ENCODE measurements at regions not wholly inside any gene's neighbourhood (a gene's known extent, or its start where the extent isn't known, plus 50 kb on each side); places are given as distances from the start of the nearest gene placed in this dataset.

DNA sequence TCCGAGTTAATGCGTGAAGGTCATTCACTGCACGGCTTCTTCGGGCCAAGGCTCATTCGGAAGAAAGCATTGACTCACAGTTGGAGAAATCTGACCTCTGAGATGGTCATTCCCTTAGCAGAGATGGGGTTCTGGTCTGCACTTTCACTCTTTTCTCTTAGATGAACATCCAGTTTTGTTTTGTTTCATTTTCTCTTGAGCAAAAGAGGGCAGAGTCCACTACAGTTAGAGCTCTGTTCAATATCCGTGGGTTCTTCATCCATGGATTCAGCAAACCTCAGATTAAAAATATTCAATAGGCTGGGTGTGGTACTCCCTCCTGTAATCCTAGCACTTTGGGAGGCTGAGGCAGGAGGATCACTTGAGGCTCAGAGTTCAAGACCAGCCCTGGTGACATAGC, 57.4 kb upstream of the SIPA1L2 start:
- H3K4ac ChIP-seq (replicated peaks; ENCODE audit: insufficient read length, low read depth, low read length) = no peak overlapping the region
- no peak overlapping the region for H3K14ac ChIP-seq (ENCODE audit: insufficient read length)
- ChIA-PET CTCF (ENCODE audit: partially characterized antibody) (interaction anchor here (1.0 to 2.3 kb wide), 2 partner anchors 75 to 193 kb away, joined by 3 to 4 read pairs; no protein-coding TSS in a partner anchor), POLR2A (ENCODE audit: partially characterized antibody) (no interaction called here)
- H3K23ac ChIP-seq (ENCODE audit: insufficient read length) = no peak overlapping the region
- FAIRE-seq (no peak), DNase-seq (ENCODE audit: low read depth in 1 of 2, low spot score in 2 of 2) (no peak)
- H2AFZ ChIP-seq (ENCODE audit: low read length) = no peak overlapping the region
- H3K79me2 ChIP-seq (ENCODE audit: control insufficient read depth in 1 of 2, insufficient read depth in 2 of 2, low read length in 2 of 2) = no peaks in the 10 kb centered on the region
- H3K4me1 ChIP-seq (replicated peaks in 1 of 4; ENCODE audit: control insufficient read depth in 3 of 4, insufficient read depth in 4 of 4, low read length in 3 of 4) = no peaks in the 10 kb centered on the region
- H2BK5ac ChIP-seq (ENCODE audit: low read depth, low read length) = no peak overlapping the region
- no peaks in the 10 kb centered on the region for H3K9me3 ChIP-seq (ENCODE audit: insufficient read depth in 2 of 2, low read depth in 1 of 2, low read length in 1 of 2)
- WGBS, 2 experiments (ENCODE audit: extremely low coverage in 1 of 2, insufficient coverage in 1 of 2, insufficient read length in 1 of 2, insufficient replicate concordance in 2 of 2, low coverage in 1 of 2, low lambda C conversion rate in 2 of 2, missing lambda C conversion rate in 1 of 2) = 92% methylated on average over 6 of the region's 6 CpGs; no CpG with 5 or more reads in 1 of the 2 experiments
- no peak overlapping the region for H2BK15ac ChIP-seq (ENCODE audit: low read length)
- H3K27me3 ChIP-seq (replicated peaks in 1 of 4; ENCODE audit: control insufficient read depth in 3 of 4, extremely low read depth in 1 of 4, insufficient read depth in 3 of 4, low read length in 3 of 4) = no peaks in the 10 kb centered on the region; a peak in 2 of 7 replicates
- H3K4me2 ChIP-seq (ENCODE audit: insufficient read depth in 1 of 2, low read depth in 2 of 2, low read length in 2 of 2) = no peak overlapping the region
- H3K23me2 ChIP-seq (ENCODE audit: low read depth, low read length) = no peaks in the 10 kb centered on the region
- no peak overlapping the region for H3K9ac ChIP-seq (replicated peaks in 1 of 4; ENCODE audit: extremely low read depth in 1 of 4, low read depth in 3 of 4, low read length in 3 of 4)
- H2BK12ac ChIP-seq (ENCODE audit: low read depth, low read length) = no peak overlapping the region
- TF ChIP-seq EZH2 (IDR thresholded peaks at IDR 0.05; ENCODE audit: low read depth, low read length, severe bottlenecking) = no peak
- no peak for TF ChIP-seq MAFK (IDR thresholded peaks at IDR 0.05; ENCODE audit: low read depth, low read length)
- TF ChIP-seq BRCA1 (IDR thresholded peaks at IDR 0.05; ENCODE audit: low read depth, low read length) = no peak
- TF ChIP-seq KDM1A (IDR thresholded peaks at IDR 0.05; ENCODE audit: borderline replicate concordance, low read length) = no peak
- no peak for TF ChIP-seq POLR2AphosphoS5 (IDR thresholded peaks at IDR 0.05; ENCODE audit: low read depth, low read length)
- TF ChIP-seq SIX5 (IDR thresholded peaks at IDR 0.05; ENCODE audit: low read depth, low read length) = no peak
- no peak overlapping the region for H2AK5ac ChIP-seq (ENCODE audit: low read depth, low read length)
- H2BK20ac ChIP-seq (ENCODE audit: low read length) = no peak overlapping the region
- H4K5ac ChIP-seq (ENCODE audit: insufficient read length, low read depth, low read length) = no peak overlapping the region
- no peak overlapping the region for H3K27ac ChIP-seq (ENCODE audit: low read depth, low read length)
- no peaks in the 10 kb centered on the region for H3K79me1 ChIP-seq (ENCODE audit: low read depth, low read length)
- no peak overlapping the region for H3K56ac ChIP-seq (replicated peaks; ENCODE audit: insufficient read length, low read depth, low read length)
- H2BK120ac ChIP-seq (replicated peaks; ENCODE audit: low read depth, low read length) = no peak overlapping the region
- H4K20me1 ChIP-seq (replicated peaks in 1 of 2; ENCODE audit: control insufficient read depth in 1 of 2, insufficient read depth in 2 of 2, low read length in 2 of 2) = no peaks in the 10 kb centered on the region
- no peak overlapping the region for H3K18ac ChIP-seq (ENCODE audit: extremely low read depth, low read length)
- H4K91ac ChIP-seq (replicated peaks; ENCODE audit: insufficient read length, low read length) = no peak overlapping the region
- H3K4me3 ChIP-seq (ENCODE audit: extremely low read depth in 1 of 4, insufficient read depth in 2 of 4, low read depth in 3 of 4, low read length in 4 of 4) = no peak overlapping the region
- H3K36me3 ChIP-seq (ENCODE audit: control insufficient read depth in 2 of 4, insufficient read depth in 4 of 4, low read length in 3 of 4) = no peaks in the 10 kb centered on the region
- H4K8ac ChIP-seq (ENCODE audit: extremely low read depth, insufficient read depth, low read length) = no peak overlapping the region

All from H1 (cell line).